ENCODE measurements at regions not wholly inside any gene's neighbourhood (a gene's known extent, or its start where the extent isn't known, plus 50 kb on each side); places are given as distances from the start of the nearest gene placed in this dataset.

GRCh38 chr20:57006411-57007170 lies 259.9 kb downstream of the BMP7 start:
- no peaks in the 10 kb centered on the region for H3K36me3 ChIP-seq
- no peak overlapping the region for H3K27ac ChIP-seq
- peaks cover 49% of the 10 kb centered on the region for H3K27me3 ChIP-seq (ENCODE audit: low read depth)
- ATAC-seq, result no peak
- no peaks in the 10 kb centered on the region for H3K4me1 ChIP-seq
- intact Hi-C loops (cut with DNase I), result no loop called here
- no peak for TF ChIP-seq CTCF (IDR thresholded peaks at IDR 0.05)
- no peak overlapping the region for H3K4me3 ChIP-seq
- H3K9me3 ChIP-seq, result no peaks in the 10 kb centered on the region
- DNase-seq, result no peak

- no peak overlapping the region for H3K4me3 ChIP-seq
- intact Hi-C loops (cut with DNase I), result no loop called here
- H3K4me1 ChIP-seq, result no peaks in the 10 kb centered on the region
- H3K27ac ChIP-seq, result no peak overlapping the region
- no peaks in the 10 kb centered on the region for H3K9me3 ChIP-seq
- no peak for ATAC-seq
- DNase-seq, result no peak
- no peak for TF ChIP-seq CTCF (IDR thresholded peaks at IDR 0.05)
- no peaks in the 10 kb centered on the region for H3K36me3 ChIP-seq
- peaks cover 52% of the 10 kb centered on the region for H3K27me3 ChIP-seq (ENCODE audit: low read depth)
These were observed 259.3 kb downstream of the BMP7 start for GRCh38 chr20:57007171-57007540.

GRCh38 chr20:57008217-57008616 lies 258.2 kb downstream of the BMP7 start:
- no peak for TF ChIP-seq CTCF (IDR thresholded peaks at IDR 0.05)
- Histone ChIP-seq H3K4me1 (no peaks in the 10 kb centered on the region), H3K27me3 (ENCODE audit: low read depth) (peaks cover 52% of the 10 kb centered on the region), H3K36me3 (no peaks in the 10 kb centered on the region), H3K27ac (no peak overlapping the region), H3K4me3 (no peak overlapping the region), H3K9me3 (no peaks in the 10 kb centered on the region)
- intact Hi-C loops (cut with DNase I), result no loop called here
- ATAC-seq (no peak), DNase-seq (no peak)

GRCh38 chr20:57009355-57009754 lies 257.1 kb downstream of the BMP7 start:
- ATAC-seq (no peak), DNase-seq (no peak)
- no peak overlapping the region for H3K27ac ChIP-seq
- intact Hi-C loops (cut with DNase I), result no loop called here
- no peaks in the 10 kb centered on the region for H3K9me3 ChIP-seq
- no peak overlapping the region for H3K4me3 ChIP-seq
- no peaks in the 10 kb centered on the region for H3K36me3 ChIP-seq
- TF ChIP-seq CTCF (IDR thresholded peaks at IDR 0.05), result no peak
- H3K27me3 ChIP-seq (ENCODE audit: low read depth), result peaks cover 47% of the 10 kb centered on the region
- H3K4me1 ChIP-seq, result no peaks in the 10 kb centered on the region

GRCh38 chr20:57009775-57010174 lies 256.7 kb downstream of the BMP7 start:
- TF ChIP-seq CTCF (IDR thresholded peaks at IDR 0.05), result no peak
- no peak overlapping the region for H3K4me3 ChIP-seq
- peaks cover 43% of the 10 kb centered on the region for H3K27me3 ChIP-seq (ENCODE audit: low read depth)
- DNase-seq (no peak), ATAC-seq (no peak)
- H3K4me1 ChIP-seq, result no peaks in the 10 kb centered on the region
- intact Hi-C loops (cut with DNase I), result no loop called here
- no peaks in the 10 kb centered on the region for H3K9me3 ChIP-seq
- no peaks in the 10 kb centered on the region for H3K36me3 ChIP-seq
- H3K27ac ChIP-seq, result no peak overlapping the region

Data from lower lobe of right lung (tissue), 2 donors.